Ishikawa (cell line): ENCODE measurements at regions not wholly inside any gene's neighbourhood (a gene's known extent, or its start where the extent isn't known, plus 50 kb on each side); places are given as distances from the start of the nearest gene placed in this dataset.

Experiments
- CEBPB ChIP-seq: IDR thresholded peaks from 2 replicates; pipeline ENCODE4 v1.6.1; 2012
- EGR1 ChIP-seq: IDR thresholded peaks from 2 replicates; pipeline ENCODE4 v1.6.1; 2012
- RAD21 ChIP-seq: IDR thresholded peaks from 2 replicates; pipeline ENCODE4 v1.6.1; 2012; ENCODE audit warnings: low read depth
- REST ChIP-seq: IDR thresholded peaks from 2 replicates; pipeline ENCODE4 v1.6.1; 2012; ENCODE audit warnings: low read depth, mild to moderate bottlenecking

- TF ChIP-seq CEBPB: no peak
- no peak for TF ChIP-seq REST
- TF ChIP-seq RAD21: no peak
- TF ChIP-seq EGR1: no peak
Observed at GRCh38 chr16:85294810-85295508, 182.7 kb upstream of the CIBAR2 start.
